K562 (cell line): ENCODE measurements at regions not wholly inside any gene's neighbourhood (a gene's known extent, or its start where the extent isn't known, plus 50 kb on each side); places are given as distances from the start of the nearest gene placed in this dataset.

Source experiments
- ATAC-seq: fragments of 200-7000 bp; cut with Tn5 transposase; 3 replicates; pipeline ENCODE4 v1.9.1; 2020; ENCODE audit warnings: moderate library complexity
- BruUV-seq: library from RNA; stranded (reverse); fragments of 400-500 nt; replicated peaks from 2 replicates; lab custom pipeline; 2021; lab: Mats Ljungman, UMichigan
- CTCF ChIA-PET: fragments of 300-600 bp; formaldehyde crosslinking; extraction: SDS; loops from one replicate; lab custom pipeline; 2021; ENCODE audit warnings: low intra/inter-chr PET ratio; lab: Yijun Ruan, JAX
- POLR2A ChIA-PET: fragments of 300-600, 350-650 bp; sonication (Branson Sonifier 250); formaldehyde crosslinking; extraction: SDS; loops from one replicate; lab custom pipeline; 2021; ENCODE audit warnings: antibody characterized with exemption, inconsistent platforms; lab: Yijun Ruan, JAX
- DNase-seq, 4 experiments: peaks; one replicate each; pipeline versions ENCODE4 v3.0.0 to v3.0.0-alpha.2; 2011 to 2018; ENCODE audit warnings: low spot score in 3 of 4, mixed read lengths in 3 of 4; ENCODE audit errors: extremely low read depth in 1 of 4
- FAIRE-seq: peaks from 2 replicates; lab custom pipeline; 2011; peaks lifted over from hg19 to GRCh38; lab: Jason Lieb, UNC
- H2AFZ ChIP-seq: 2 replicates; pipeline ENCODE4 v1.6.0; 2011; ENCODE audit warnings: low read depth, low read length, control low read depth, inconsistent platforms
- H3K27ac ChIP-seq: fragments of 200-600 bp; 3 replicates; pipeline ENCODE4 v1.8.0; 2011; ENCODE audit warnings: low read depth, mild to moderate bottlenecking, control low read depth, inconsistent platforms, low read length, moderate library complexity, mixed read lengths; ENCODE audit errors: extremely low read depth
- H3K27me3 ChIP-seq, 2 experiments: fragments of 300-600 bp in 1 of 2; 2 replicates in 1 of 2; 3 replicates in 1 of 2; pipeline versions ENCODE4 v1.6.0 to v1.8.0; 2011; ENCODE audit warnings: inconsistent platforms in 2 of 2, low read length in 2 of 2, mild to moderate bottlenecking in 1 of 2, mixed read lengths in 1 of 2, moderate library complexity in 1 of 2; ENCODE audit not compliant: control insufficient read depth in 2 of 2, insufficient read depth in 2 of 2
- H3K36me3 ChIP-seq: fragments of 300-600 bp; 3 replicates; pipeline ENCODE4 v1.8.0; 2011; ENCODE audit warnings: mild to moderate bottlenecking, low read length, inconsistent platforms; ENCODE audit not compliant: control insufficient read depth, insufficient read depth
- H3K4me1 ChIP-seq, 2 experiments: fragments of 200-600 bp in 1 of 2; replicated peaks in 1 of 2; 2 replicates in 1 of 2; 3 replicates in 1 of 2; pipeline versions ENCODE4 v1.5.1 to v1.8.0; 2011; ENCODE audit warnings: inconsistent platforms in 2 of 2, low read length in 2 of 2, mild to moderate bottlenecking in 1 of 2, mixed read lengths in 1 of 2, moderate library complexity in 1 of 2; ENCODE audit not compliant: control insufficient read depth in 2 of 2, insufficient read depth in 2 of 2
- H3K4me2 ChIP-seq: 2 replicates; pipeline ENCODE4 v1.6.1; 2011; ENCODE audit warnings: low read length, control low read depth, inconsistent platforms, mixed read lengths; ENCODE audit not compliant: insufficient read depth
- H3K4me3 ChIP-seq: fragments of 200-600 bp; sonication (generic), shearing (Covaris generic); 2 replicates; pipeline ENCODE4 v1.5.1; 2016; ENCODE audit warnings: control low read depth, inconsistent platforms
- H3K79me2 ChIP-seq: fragments of 200-600 bp; 3 replicates; pipeline ENCODE4 v1.8.0; 2011; ENCODE audit warnings: low read length, inconsistent platforms; ENCODE audit not compliant: control insufficient read depth, insufficient read depth
- H3K9ac ChIP-seq, 2 experiments: 2 replicates each; pipeline versions ENCODE4 v1.6.0 to v1.6.1; 2011; ENCODE audit warnings: low read depth in 2 of 2, low read length in 2 of 2, control low read depth in 1 of 2, inconsistent platforms in 1 of 2, mild to moderate bottlenecking in 1 of 2, mixed read lengths in 1 of 2; ENCODE audit not compliant: insufficient read depth in 1 of 2
- H3K9me1 ChIP-seq: one replicate; pipeline ENCODE4 v1.6.0; 2011; ENCODE audit warnings: inconsistent platforms, mild to moderate bottlenecking, low read length, moderate library complexity; ENCODE audit not compliant: control insufficient read depth, insufficient read depth
- H3K9me3 ChIP-seq: replicated peaks from 2 replicates; pipeline ENCODE4 v1.5.1; 2011; ENCODE audit warnings: low read depth, low read length, inconsistent platforms; ENCODE audit not compliant: control insufficient read depth, insufficient read depth
- H4K20me1 ChIP-seq: replicated peaks from 2 replicates; pipeline ENCODE4 v1.6.1; 2011; ENCODE audit warnings: low read length, inconsistent platforms, mixed read lengths; ENCODE audit not compliant: control insufficient read depth, insufficient read depth
- ATF2 ChIP-seq: sonication (generic); formaldehyde crosslinking; IDR thresholded peaks from 2 replicates; pipeline ENCODE4 v1.8.1; 2022; ENCODE audit warnings: missing genetic modification reagents
- ATF6 ChIP-seq: sonication (generic); formaldehyde crosslinking; IDR thresholded peaks from 2 replicates; pipeline ENCODE4 v1.4.0; 2020; ENCODE audit warnings: mild to moderate bottlenecking, missing genetic modification reagents
- POLR3G ChIP-seq: IDR thresholded peaks from 2 replicates; pipeline ENCODE4 v1.6.1; 2011; ENCODE audit not compliant: insufficient read length, insufficient replicate concordance; ENCODE audit errors: extremely low read depth
- REST ChIP-seq, 2 experiments: fragments of 450-650 bp; formaldehyde crosslinking in 1 of 2; IDR thresholded peaks; 2 replicates each; pipeline versions ENCODE4 v1.4.0 to v1.6.1; 2014 to 2020; ENCODE audit warnings: mild to moderate bottlenecking in 2 of 2, borderline replicate concordance in 1 of 2, low read depth in 1 of 2
- SIX5 ChIP-seq, 2 experiments: IDR thresholded peaks; 2 replicates each; pipeline ENCODE4 v1.6.1; 2011; ENCODE audit warnings: low read length in 2 of 2, borderline replicate concordance in 1 of 2, low read depth in 1 of 2, mild to moderate bottlenecking in 1 of 2, moderate library complexity in 1 of 2; ENCODE audit not compliant: insufficient read depth in 1 of 2
- XRCC3 ChIP-seq: fragments of 450-650 bp; IDR thresholded peaks from 2 replicates; pipeline ENCODE4 v1.6.1; 2017; ENCODE audit warnings: mild to moderate bottlenecking, moderate library complexity
- WGBS: fragments of 100-300 bp; shearing (Covaris generic); methylation state at CpG from one replicate; pipeline ENCODE4 v1.1.6; 2016; ENCODE audit warnings: low coverage, mixed read lengths; ENCODE audit not compliant: insufficient coverage; ENCODE audit errors: missing lambda C conversion rate; 5-methylcytosine and 5-hydroxymethylcytosine counted together
- in situ Hi-C: fragments of 300-500 bp; cut with MboI; formaldehyde crosslinking; loops from 4 replicates; pipeline ENCODE4 v1.15.0; 2018; ENCODE audit warnings: inconsistent platforms, mixed read lengths
- intact Hi-C: fragments of 100-400 bp; cut with micrococcal nuclease; formaldehyde crosslinking; loops from 2 replicates; pipeline ENCODE4 v1.14.2; 2022
- TF ChIP-seq, protein P1 (sequence below), 3 experiments: IDR thresholded peaks in 2 of 3; conservative IDR thresholded peaks in 1 of 3; 2 replicates each; pipeline ENCODE4 v1.5.1; 2011 to 2012; ENCODE audit warnings: low read length in 3 of 3, mild to moderate bottlenecking in 3 of 3, control low read depth in 2 of 3, improper control_type of control experiment in 1 of 3, inconsistent platforms in 1 of 3, low read depth in 1 of 3, mixed read lengths in 1 of 3, moderate library complexity in 1 of 3; ENCODE audit not compliant: insufficient read depth in 2 of 3

GRCh38 chr7:67788669-67789068, 792.0 kb downstream of the TYW1 start:
- H3K4me2 ChIP-seq: no peak overlapping the region
- no peak overlapping the region for H3K9ac ChIP-seq
- H3K4me3 ChIP-seq: no peak overlapping the region
- WGBS: under 1% methylated on average over 11 of the region's 11 CpGs
- H3K36me3 ChIP-seq: no peaks in the 10 kb centered on the region
- H3K27ac ChIP-seq: no peak overlapping the region
- ChIA-PET POLR2A (interaction anchor here (0.9 kb wide), 1 partner anchor 27 kb away, joined by 3 read pairs; no protein-coding TSS in a partner anchor), CTCF (no interaction called here)
- no TSS peak for BruUV-seq
- no peaks in the 10 kb centered on the region; the same call in 1 of the 2 replicates for H4K20me1 ChIP-seq
- ATAC-seq (peak; percentile 42; the same call in 1 of the 3 replicates), FAIRE-seq (no peak), DNase-seq (peak; percentile 6 to 28 (median 25))
- in situ Hi-C loops: no loop called here
- no peak overlapping the region for H2AFZ ChIP-seq
- no peaks in the 10 kb centered on the region for H3K9me1 ChIP-seq
- H3K27me3 ChIP-seq: peaks cover 0 to 20% of the 10 kb centered on the region in 2 experiments; a peak in 1 of 5 replicates
- intact Hi-C loops: no loop called here
- no peaks in the 10 kb centered on the region for H3K79me2 ChIP-seq
- no peaks in the 10 kb centered on the region for H3K9me3 ChIP-seq
- H3K4me1 ChIP-seq: no peaks in the 10 kb centered on the region
- TF ChIP-seq XRCC3: no peak
- no peak for TF ChIP-seq SIX5 (IDR thresholded peaks at IDR 0.05; ENCODE audit: borderline replicate concordance in 1 of 2, insufficient read depth in 1 of 2, low read depth in 1 of 2, low read length in 2 of 2)
- no peak for TF ChIP-seq ATF6
- TF ChIP-seq ATF2 (CRISPR knock-in tag): no peak
- TF ChIP-seq, protein P1, sequence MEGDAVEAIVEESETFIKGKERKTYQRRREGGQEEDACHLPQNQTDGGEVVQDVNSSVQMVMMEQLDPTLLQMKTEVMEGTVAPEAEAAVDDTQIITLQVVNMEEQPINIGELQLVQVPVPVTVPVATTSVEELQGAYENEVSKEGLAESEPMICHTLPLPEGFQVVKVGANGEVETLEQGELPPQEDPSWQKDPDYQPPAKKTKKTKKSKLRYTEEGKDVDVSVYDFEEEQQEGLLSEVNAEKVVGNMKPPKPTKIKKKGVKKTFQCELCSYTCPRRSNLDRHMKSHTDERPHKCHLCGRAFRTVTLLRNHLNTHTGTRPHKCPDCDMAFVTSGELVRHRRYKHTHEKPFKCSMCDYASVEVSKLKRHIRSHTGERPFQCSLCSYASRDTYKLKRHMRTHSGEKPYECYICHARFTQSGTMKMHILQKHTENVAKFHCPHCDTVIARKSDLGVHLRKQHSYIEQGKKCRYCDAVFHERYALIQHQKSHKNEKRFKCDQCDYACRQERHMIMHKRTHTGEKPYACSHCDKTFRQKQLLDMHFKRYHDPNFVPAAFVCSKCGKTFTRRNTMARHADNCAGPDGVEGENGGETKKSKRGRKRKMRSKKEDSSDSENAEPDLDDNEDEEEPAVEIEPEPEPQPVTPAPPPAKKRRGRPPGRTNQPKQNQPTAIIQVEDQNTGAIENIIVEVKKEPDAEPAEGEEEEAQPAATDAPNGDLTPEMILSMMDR (IDR thresholded peaks at IDR 0.05 in 2 of 3, conservative IDR thresholded peaks at IDR 0.05 in 1 of 3; ENCODE audit: insufficient read depth in 2 of 3, low read depth in 1 of 3, low read length in 3 of 3): peak; percentile 35 to 58 (median 55); a peak in 5 of 6 replicates
- TF ChIP-seq REST (IDR thresholded peaks at IDR 0.05; ENCODE audit: borderline replicate concordance): 0 out of 2 replicates have a peak, but pooled peaks have one; percentile 10
- no peak for TF ChIP-seq REST (CRISPR knock-in tag; IDR thresholded peaks at IDR 0.05; ENCODE audit: low read depth)
- TF ChIP-seq POLR3G: no peak
